Skin epidermis (tissue), 12 donors: ENCODE measurements at regions not wholly inside any gene's neighbourhood (a gene's known extent, or its start where the extent isn't known, plus 50 kb on each side); places are given as distances from the start of the nearest gene placed in this dataset.
"Not testable (repeated sequence)": the region's sequence is repeated elsewhere in the genome, so short reads cannot be mapped to it uniquely, and the experiment has no call there.

Experiments
- H3K27ac ChIP-seq, 21 experiments: fragments of 200-600 bp; sonication (generic) in 11 of 21; one replicate each; pipeline ENCODE4 v1.5.0; 2020; ENCODE audit warnings: mild to moderate bottlenecking in 3 of 21, inconsistent platforms in 2 of 21, moderate library complexity in 2 of 21
- H3K4me3 ChIP-seq, 7 experiments: fragments of 200-600 bp; sonication (generic) in 2 of 7; one replicate each; pipeline ENCODE4 v1.5.0; 2020; ENCODE audit warnings: inconsistent platforms in 2 of 7, mild to moderate bottlenecking in 2 of 7, moderate library complexity in 1 of 7

GRCh38 chr3:145490088-145491048 is 670.6 kb downstream of the PLOD2 start:
- H3K27ac ChIP-seq = no peak overlapping the region
- no peak overlapping the region for H3K4me3 ChIP-seq

- Histone ChIP-seq H3K4me3 (no peak overlapping the region), H3K27ac (no peak overlapping the region)
These were observed 668.5 kb downstream of the PLOD2 start for GRCh38 chr3:145492456-145492855.

DNA sequence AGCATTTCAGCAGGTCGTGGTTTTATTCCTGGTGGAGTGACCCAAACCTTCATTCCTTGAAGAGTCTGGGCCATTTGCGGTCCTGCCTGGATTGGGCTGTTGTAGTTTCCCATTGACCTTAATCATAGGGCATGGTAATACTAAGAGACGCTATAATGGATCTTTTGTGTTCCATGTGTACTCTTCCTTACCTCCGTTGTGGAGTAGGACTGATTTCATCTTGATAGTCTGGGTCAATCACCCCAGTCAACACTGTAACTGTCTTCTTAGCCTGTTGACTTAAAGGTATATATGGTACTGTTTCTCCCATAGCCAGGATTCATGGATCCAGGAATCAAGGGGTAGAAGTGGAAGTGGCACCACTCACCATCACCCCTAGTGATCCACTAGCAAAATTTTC is 643.6 kb downstream of the PLOD2 start:
- not testable (repeated sequence) for H3K4me3 ChIP-seq, H3K27ac ChIP-seq

GRCh38 chr3:145518639-145519038 is 642.3 kb downstream of the PLOD2 start:
- no peak overlapping the region for H3K27ac ChIP-seq
- no peak overlapping the region for H3K4me3 ChIP-seq

GRCh38 chr3:145519398-145520047 is 641.5 kb downstream of the PLOD2 start:
- H3K4me3 ChIP-seq = no peak overlapping the region
- H3K27ac ChIP-seq = no peak overlapping the region

DNA sequence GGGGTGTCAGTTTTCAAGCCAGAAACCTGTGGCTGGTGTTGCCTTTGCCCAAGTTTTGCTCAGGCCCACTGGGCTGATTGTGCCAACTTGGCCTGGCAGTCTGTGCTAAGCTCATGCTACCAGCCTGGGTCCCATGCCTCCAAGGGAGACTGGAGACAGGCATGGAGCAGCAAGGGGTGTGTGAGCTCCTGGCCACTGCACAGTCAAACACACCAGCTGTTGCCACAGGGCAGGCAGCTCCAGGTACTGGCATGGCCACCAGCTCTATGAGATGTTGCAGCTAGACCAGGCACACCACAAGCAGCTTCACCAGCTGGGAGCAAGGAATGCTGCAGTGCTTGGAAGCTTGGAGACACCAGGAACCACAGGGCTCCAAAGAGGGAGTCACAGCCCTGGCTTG is 638.8 kb downstream of the PLOD2 start:
- no peak overlapping the region for H3K27ac ChIP-seq
- no peak overlapping the region for H3K4me3 ChIP-seq

- Histone ChIP-seq H3K27ac (no peak overlapping the region), H3K4me3 (no peak overlapping the region)
These were observed 637.9 kb downstream of the PLOD2 start for GRCh38 chr3:145522893-145523651.

- H3K4me3 ChIP-seq = no peak overlapping the region
- H3K27ac ChIP-seq = no peak overlapping the region
These were observed 629.4 kb downstream of the PLOD2 start for GRCh38 chr3:145531548-145531947.

DNA sequence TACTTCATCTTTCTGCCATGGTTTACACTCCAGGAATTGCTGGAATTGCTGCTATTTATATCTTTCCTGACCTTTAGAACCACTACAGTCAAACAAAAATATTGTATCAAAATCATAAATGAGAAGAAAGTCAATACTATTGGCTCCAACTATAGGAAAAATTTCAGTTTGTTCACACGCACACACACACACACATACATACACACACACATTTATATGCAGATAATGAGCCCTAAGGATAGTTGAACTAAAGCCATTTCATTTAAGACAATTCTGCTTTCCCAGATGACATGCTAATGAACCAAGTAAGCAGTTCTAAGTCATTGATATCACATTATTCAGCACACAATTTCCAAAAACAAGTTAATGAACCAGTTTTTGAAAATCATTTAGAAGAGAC is 627.3 kb downstream of the PLOD2 start:
- Histone ChIP-seq H3K4me3 (no peak overlapping the region), H3K27ac (no peak overlapping the region)

DNA sequence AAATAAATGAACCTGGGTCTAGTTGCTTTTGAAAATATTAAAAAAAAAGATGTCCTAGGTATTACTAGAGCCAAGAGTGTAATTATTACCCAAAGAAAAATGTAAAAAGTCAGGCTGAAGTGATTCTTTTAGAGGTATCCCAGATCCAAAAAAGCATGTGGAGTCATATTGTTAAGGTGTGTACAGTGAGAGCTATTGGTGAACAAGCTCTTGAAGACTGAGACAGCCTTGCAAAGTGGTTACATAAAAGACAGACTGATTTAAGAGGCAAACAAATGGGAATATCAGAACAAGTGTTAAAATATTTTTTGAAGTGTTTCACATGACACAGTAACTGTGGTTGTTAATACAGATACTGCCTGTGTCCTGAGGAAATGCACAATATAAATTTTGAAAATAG is 624.5 kb downstream of the PLOD2 start:
- H3K27ac ChIP-seq = no peak overlapping the region
- H3K4me3 ChIP-seq = no peak overlapping the region

GRCh38 chr3:145550522-145550921 is 610.5 kb downstream of the PLOD2 start:
- no peak overlapping the region for H3K27ac ChIP-seq
- no peak overlapping the region for H3K4me3 ChIP-seq

- no peak overlapping the region for H3K27ac ChIP-seq
- H3K4me3 ChIP-seq = no peak overlapping the region
These were observed 603.6 kb downstream of the PLOD2 start for GRCh38 chr3:145557405-145557804.

- no peak overlapping the region for H3K4me3 ChIP-seq
- no peak overlapping the region for H3K27ac ChIP-seq
These were observed 582.5 kb downstream of the PLOD2 start for GRCh38 chr3:145578471-145578870.

DNA sequence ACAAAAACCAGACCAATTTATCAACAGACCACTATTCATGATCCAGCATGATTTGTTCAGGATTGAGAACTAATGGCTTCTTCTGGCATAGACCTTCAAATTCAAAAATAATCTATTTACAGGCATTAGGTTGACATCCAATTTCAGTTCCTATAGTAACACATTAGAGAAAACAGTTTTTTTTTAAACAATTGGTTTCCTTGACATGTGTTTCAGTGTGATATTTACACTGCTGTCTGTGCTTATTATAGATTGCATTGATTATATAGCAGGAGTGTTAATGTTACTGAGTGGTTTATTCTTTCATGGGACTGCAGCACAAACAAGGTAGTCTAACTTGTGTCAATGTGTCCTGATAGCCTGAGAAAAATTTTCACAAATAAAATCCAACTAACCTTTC is 579.3 kb downstream of the PLOD2 start:
- H3K4me3 ChIP-seq = no peak overlapping the region
- no peak overlapping the region for H3K27ac ChIP-seq

DNA sequence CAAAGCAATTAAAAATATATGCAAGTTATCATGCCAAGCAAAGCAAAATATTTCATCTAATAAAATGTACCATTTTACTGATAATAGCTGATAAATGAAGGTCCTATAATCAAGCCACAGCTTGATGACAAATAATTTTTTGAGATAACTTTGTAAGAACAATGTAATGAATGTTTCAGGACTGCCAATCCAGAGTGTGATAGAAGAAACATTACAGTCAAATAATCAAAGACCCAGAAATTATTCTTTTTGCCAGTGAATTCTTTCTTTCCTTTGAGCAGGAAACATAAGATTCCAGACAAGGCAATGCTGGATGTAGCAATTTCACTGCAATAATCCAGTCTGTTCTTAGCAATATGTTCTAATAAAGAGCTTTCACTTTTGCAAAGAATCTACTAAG is 556.1 kb downstream of the PLOD2 start:
- H3K4me3 ChIP-seq = no peak overlapping the region
- H3K27ac ChIP-seq = no peak overlapping the region

DNA sequence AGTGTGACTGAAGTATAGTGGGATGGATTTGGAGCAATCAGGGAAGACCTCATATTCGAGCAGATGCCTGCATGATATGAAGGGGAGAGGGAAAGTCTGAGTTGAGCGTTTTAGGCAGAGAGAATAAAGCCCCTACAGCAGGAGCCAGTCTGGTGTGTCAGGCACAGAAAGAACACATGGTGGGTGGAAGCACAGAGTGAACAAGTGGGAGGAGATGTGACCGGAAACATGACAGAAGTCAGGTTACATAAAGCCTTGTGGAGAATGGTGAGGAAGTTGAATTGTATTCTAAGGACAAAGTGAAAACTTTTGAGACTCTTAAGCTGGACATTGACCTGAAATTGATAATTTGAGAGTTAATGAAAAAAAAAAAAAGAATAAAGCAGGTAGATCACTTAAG is 541.0 kb downstream of the PLOD2 start:
- no peak overlapping the region for H3K27ac ChIP-seq

GRCh38 chr3:145620486-145620885 is 540.5 kb downstream of the PLOD2 start:
- Histone ChIP-seq H3K4me3 (no peak overlapping the region), H3K27ac (no peak overlapping the region)

More for the DNA sequence above, 541.0 kb downstream of the PLOD2 start:
- H3K4me3 ChIP-seq = no peak overlapping the region

- Histone ChIP-seq H3K27ac (no peak overlapping the region), H3K4me3 (no peak overlapping the region)
These were observed 537.6 kb downstream of the PLOD2 start for GRCh38 chr3:145623349-145623748.

DNA sequence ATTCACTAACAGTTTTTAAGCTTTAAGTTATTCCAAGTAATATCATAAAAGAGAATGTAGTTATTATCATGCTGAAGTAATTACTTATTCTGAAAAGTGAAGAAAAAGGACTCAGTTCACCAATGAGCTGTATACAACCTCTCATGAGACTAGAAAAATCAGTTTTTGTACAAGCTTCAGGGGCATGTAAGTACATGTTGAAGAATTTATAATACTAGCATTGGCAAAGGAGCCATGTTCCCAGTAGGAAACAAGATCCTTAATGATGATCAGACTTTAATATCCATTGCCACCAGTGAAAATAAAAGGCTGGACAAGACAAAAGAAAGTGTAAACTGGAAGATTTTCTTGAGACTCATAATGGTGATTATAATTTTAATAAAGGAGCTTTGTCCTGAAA is 532.8 kb downstream of the PLOD2 start:
- Histone ChIP-seq H3K4me3 (no peak overlapping the region), H3K27ac (no peak overlapping the region)

GRCh38 chr3:145637105-145637504 is 523.9 kb downstream of the PLOD2 start:
- no peak overlapping the region for H3K27ac ChIP-seq
- no peak overlapping the region for H3K4me3 ChIP-seq
